HG03342 (cell line): ENCODE measurements at regions not wholly inside any gene's neighbourhood (a gene's known extent, or its start where the extent isn't known, plus 50 kb on each side); places are given as distances from the start of the nearest gene placed in this dataset.
"Not testable (repeated sequence)": the region's sequence is repeated elsewhere in the genome, so short reads cannot be mapped to it uniquely, and the experiment has no call there.

Source experiments
- ATAC-seq: cut with Tn5 transposase; IDR thresholded peaks from one replicate; pipeline ENCODE4 v1.9.1; 2021; ENCODE audit warnings: mild to moderate bottlenecking, moderate library complexity; ENCODE audit not compliant: unreplicated experiment

- ATAC-seq = no peak
Observed at GRCh38 chr20:17873410-17874270, 95.0 kb downstream of the SNX5 start.

DNA sequence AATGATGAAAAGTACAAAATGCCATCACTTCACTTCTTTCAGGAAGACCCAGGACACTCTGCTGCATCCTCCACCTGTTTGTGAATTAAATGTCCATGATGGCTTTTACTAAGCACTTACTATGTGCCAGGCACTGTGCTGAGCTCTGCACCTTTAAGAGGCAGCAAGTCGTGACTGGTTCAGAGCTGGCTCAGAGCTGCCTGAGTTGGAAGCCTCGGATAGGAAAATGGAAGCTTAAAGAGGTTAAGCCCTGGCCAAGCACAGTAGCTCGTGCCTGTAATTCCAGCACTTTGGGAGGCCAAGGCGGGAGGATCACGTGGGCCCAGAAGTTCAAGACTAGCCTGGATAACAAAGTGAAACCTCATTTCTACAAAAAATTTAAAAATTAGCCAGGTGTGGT, 95.6 kb downstream of the SNX5 start:
- no peak for ATAC-seq

DNA sequence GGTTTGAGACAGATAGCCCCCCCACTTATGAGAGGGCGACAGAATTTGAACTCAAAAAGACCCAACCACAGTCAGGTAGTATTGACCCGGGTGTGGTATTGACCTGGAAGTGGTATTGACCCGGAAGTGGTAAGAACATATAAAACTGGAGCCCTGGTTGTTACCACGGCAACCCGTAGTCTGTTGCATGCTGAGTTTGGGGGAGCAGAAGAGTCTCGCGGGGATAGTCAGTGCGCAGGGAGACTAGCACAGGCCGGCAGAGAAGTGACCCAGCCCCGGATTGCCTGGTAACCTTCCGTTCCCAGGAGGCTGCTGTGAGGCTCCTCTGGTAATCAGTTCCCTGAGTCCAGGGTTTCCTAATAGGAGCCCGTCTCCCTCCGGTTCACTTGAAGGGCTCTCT, 96.2 kb downstream of the SNX5 start:
- no peak for ATAC-seq

DNA sequence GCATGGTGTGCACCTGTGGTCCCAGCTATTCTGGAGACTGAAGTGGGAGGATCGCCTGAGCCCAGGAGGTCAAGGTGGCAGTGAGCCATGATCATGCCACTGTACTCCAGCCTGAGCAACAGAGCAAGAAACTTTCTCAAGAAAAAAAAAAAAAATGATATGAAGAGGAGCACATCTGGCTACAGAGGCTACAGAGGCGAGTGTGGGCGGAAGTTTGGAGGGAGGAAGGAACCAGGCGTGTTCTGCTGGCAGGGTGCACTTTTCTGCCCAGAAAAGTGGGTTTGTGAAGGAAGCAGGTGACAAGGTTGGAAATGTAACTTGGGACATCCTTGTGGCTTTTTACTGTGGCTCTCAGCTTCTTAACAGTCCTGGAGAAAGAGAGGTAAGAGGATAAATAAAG, 96.7 kb downstream of the SNX5 start:
- no peak for ATAC-seq

- no peak for ATAC-seq
Observed at GRCh38 chr20:17871181-17871580, 97.4 kb downstream of the SNX5 start.

- ATAC-seq = no peak
Observed at GRCh38 chr20:17870086-17870740, 98.4 kb downstream of the SNX5 start.

- no peak for ATAC-seq
Observed at GRCh38 chr20:17869295-17869994, 99.1 kb downstream of the SNX5 start.

DNA sequence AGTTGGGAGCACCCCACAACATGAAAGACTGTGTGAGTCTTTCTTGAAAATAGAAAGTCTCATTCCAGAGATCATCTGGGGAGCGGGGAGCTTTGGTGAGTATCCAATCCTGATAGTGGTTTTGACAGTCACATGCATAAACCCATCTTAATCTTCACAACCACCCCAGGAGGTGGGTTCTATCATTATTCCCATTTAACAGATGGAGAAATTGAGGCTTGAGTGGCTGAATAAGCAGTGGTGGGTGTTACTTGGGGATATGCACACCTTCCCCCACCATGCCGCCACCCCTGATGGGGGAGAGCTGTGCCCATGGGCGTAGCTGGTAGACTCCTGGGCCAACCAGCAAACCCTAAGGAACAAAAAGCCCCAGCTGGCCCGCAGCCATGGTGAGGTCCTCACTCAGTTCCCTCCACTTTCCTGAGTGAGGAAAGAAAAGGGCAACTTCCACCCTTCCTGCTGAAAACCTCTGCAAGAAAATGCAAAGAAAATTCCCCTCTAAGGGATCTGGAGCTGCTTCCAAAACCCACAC, 99.8 kb downstream of the SNX5 start:
- no peak for ATAC-seq

DNA sequence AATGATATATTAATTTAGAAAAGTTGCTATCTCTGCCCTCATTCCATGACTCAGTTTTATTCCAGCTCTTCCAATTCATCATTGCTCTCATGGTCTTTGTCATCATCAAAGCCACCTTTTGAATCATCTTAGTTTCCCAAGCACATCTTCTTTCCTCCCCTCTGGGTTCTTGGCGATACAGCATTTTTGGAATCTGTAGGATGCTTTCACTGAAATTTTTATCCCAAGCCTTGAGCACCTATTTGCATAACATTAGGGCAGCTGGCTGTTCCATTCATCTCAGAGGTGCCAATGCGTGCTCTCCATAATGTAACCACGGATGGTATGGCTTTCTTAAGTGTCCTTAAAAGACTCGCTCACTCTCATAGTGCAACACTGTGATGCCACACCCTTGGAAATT, 100.4 kb downstream of the SNX5 start:
- ATAC-seq = no peak

GRCh38 chr20:17867131-17867925, 101.3 kb downstream of the SNX5 start:
- ATAC-seq = no peak

GRCh38 chr20:17866234-17867001, 102.2 kb downstream of the SNX5 start:
- no peak for ATAC-seq

DNA sequence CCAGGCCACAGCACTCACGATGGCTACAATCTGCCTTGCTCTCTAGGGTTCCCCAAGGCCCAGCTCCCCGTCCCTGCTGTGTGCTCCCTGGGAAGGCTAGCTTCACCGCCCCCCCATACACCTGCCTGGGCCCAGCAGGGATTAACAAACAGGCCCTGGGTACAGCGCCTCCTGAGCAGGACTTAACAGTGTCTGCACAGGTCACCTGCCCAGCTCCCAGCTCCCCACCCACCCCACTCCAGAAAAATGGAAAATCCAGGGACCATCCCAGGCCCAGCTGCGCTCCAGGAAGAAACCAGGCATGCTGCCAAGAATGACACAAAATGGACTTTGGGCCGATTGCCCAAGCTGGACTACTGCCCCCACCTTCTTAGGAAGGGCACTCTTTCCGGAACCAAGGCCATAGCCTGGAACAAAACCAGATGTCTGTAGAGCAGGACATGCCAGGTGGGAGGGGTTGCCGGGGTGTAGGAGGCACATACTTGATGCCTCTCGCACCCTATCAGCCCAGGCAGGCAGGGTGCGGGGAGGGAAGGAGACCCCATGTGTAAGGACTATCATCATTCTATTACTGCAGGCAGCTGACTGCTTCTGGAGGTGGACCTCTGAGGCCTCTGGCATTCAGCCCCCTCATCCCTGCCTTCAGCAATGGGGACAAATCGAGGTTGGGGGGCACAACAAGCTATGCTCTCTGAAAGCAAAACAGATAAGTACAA, 104.9 kb downstream of the SNX5 start:
- ATAC-seq = no peak

- ATAC-seq = no peak
Observed at GRCh38 chr20:17863209-17863576, 105.4 kb downstream of the SNX5 start.

GRCh38 chr20:17862171-17862570, 106.4 kb downstream of the SNX5 start:
- ATAC-seq = no peak

GRCh38 chr20:17861620-17862019, 107.0 kb downstream of the SNX5 start:
- ATAC-seq = not testable (repeated sequence)

DNA sequence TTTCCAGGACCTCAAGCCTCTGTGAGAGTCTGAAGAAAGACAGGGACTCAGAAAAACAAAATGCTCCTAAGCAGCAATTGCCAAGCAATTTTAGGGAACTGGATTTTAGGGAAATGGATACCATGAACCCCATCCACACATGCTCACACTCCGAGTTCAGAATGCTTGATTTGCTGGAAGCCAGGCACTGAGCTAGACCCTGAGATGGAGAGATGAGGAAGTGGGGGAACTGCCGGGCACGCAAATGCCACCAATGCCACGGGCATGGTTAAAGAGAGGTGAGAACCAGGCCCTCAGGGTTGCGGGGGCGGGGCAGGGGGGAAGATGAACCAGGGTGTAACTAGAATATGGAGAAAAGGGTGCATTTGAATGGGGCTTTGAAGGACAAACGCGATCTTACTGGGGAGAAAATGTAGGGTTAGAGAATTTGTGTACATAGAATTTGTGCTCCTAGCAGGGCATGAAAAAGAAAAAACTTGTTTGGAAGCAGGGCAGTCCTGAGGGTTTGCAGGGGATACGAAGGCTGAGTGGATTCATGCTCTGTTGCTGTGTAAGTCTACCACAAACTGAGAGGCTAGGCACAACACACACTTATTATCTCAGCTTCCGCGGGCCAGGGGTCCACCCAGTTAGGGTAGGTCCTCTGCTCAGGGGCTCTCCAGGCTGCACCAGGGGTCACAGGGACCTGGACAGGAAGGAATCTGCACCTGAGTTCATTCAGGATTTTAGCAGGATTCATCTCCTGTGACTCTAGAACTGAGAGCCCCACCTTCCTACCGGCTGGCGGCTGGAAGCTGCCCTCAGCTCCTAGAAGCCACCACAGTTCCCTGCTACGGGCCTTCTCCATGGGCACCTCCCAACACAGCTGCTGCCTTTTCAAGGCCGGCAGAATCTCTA, 108.0 kb downstream of the SNX5 start:
- ATAC-seq = no peak

DNA sequence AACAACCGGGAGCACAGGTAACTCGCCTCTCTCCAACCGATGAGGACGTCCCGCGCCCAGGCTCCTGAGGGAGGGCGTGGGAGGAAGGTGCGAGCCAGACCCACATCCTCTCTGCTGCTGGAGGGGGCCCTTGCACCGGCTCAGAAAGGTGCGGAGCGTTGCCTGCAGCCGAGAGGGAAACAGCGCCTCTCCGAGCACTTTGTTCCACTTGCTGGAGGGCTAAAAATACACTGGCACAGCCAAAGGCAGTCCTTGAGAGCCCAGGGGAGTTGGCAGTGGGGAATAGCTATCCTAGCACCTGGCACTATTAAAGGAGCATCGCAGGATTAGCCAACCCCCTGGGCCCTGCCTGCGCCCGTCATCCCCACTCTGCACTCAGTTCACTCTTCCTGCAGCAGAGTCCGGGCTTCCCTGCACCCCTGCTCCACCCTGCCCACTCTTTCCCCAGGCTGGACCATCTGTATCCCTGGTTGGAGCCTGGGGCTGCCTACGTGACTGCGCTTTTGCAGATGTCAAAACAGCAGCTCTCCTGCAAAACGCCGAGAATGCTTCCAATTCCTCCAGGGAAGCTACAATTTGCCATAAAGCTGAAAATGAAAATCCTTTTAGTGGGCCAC, 108.9 kb downstream of the SNX5 start:
- peak; percentile 31 for ATAC-seq
